HEK293 (cell line): ENCODE measurements at regions not wholly inside any gene's neighbourhood (a gene's known extent, or its start where the extent isn't known, plus 50 kb on each side); places are given as distances from the start of the nearest gene placed in this dataset.

Experiments
- CTCF ChIA-PET: fragments of 350-600 bp; formaldehyde crosslinking; extraction: SDS; loops from one replicate; lab custom pipeline; 2021; ENCODE audit warnings: antibody characterized with exemption; lab: Yijun Ruan, JAX
- POLR2A ChIA-PET: fragments of 300-600 bp; formaldehyde crosslinking; extraction: SDS; loops from one replicate; lab custom pipeline; 2020; ENCODE audit warnings: antibody characterized with exemption, inconsistent platforms; lab: Yijun Ruan, JAX
- H3K27ac ChIP-seq: fragments of 200-500 bp; sonication (Bioruptor generic); 2 replicates; pipeline ENCODE4 v1.5.1; 2014; ENCODE audit warnings: low read depth, low read length, control low read depth, inconsistent platforms; ENCODE audit errors: extremely low read depth
- H3K36me3 ChIP-seq, 2 experiments: fragments of 200-500 bp in 1 of 2; sonication (Bioruptor generic) in 1 of 2; 1 replicate in 1 of 2; 2 replicates in 1 of 2; pipeline ENCODE4 v1.5.1; 2014 to 2017; ENCODE audit warnings: inconsistent platforms in 2 of 2, low read length in 2 of 2; ENCODE audit not compliant: control insufficient read depth in 2 of 2, insufficient read depth in 1 of 2
- H3K4me1 ChIP-seq: fragments of 200-500 bp; sonication (Bioruptor generic); 2 replicates; pipeline ENCODE4 v1.5.1; 2014; ENCODE audit warnings: mild to moderate bottlenecking, low read length, inconsistent platforms; ENCODE audit not compliant: control insufficient read depth, insufficient read depth
- H3K4me3 ChIP-seq: 2 replicates; pipeline ENCODE4 v1.5.1; 2011; ENCODE audit warnings: low read depth, mild to moderate bottlenecking, control low read depth, low read length, moderate library complexity
- H3K9me3 ChIP-seq: fragments of 200-500 bp; sonication (Bioruptor generic); 2 replicates; pipeline ENCODE4 v1.5.1; 2014; ENCODE audit warnings: low read depth, low read length, inconsistent platforms; ENCODE audit not compliant: control insufficient read depth, insufficient read depth
- BCL11A ChIP-seq: fragments of 450-650 bp; formaldehyde crosslinking; IDR thresholded peaks from 2 replicates; pipeline ENCODE4 v1.5.1; 2016; ENCODE audit warnings: low read depth, missing biosample characterization, missing genetic modification characterization
- HIC1 ChIP-seq: fragments of 450-650 bp; formaldehyde crosslinking; IDR thresholded peaks from 2 replicates; pipeline ENCODE4 v1.5.1; 2016; ENCODE audit warnings: missing biosample characterization, missing genetic modification characterization
- INSM2 ChIP-seq: fragments of 450-650 bp; formaldehyde crosslinking; IDR thresholded peaks from 2 replicates; pipeline ENCODE4 v1.5.1; 2016; ENCODE audit warnings: missing biosample characterization, missing genetic modification characterization
- OVOL3 ChIP-seq: fragments of 450-650 bp; formaldehyde crosslinking; IDR thresholded peaks from 2 replicates; pipeline ENCODE4 v1.5.1; 2016; ENCODE audit warnings: missing biosample characterization, missing genetic modification characterization
- PRDM10 ChIP-seq: fragments of 450-650 bp; formaldehyde crosslinking; IDR thresholded peaks from 2 replicates; pipeline ENCODE4 v1.5.1; 2016; ENCODE audit warnings: missing biosample characterization, missing genetic modification characterization
- PRDM4 ChIP-seq: fragments of 450-650 bp; formaldehyde crosslinking; IDR thresholded peaks from 2 replicates; pipeline ENCODE4 v1.5.1; 2017; ENCODE audit warnings: missing biosample characterization, missing genetic modification characterization
- RBAK ChIP-seq: fragments of 450-650 bp; formaldehyde crosslinking; IDR thresholded peaks from 2 replicates; pipeline ENCODE4 v1.5.1; 2016; ENCODE audit warnings: missing biosample characterization, missing genetic modification characterization
- TSHZ1 ChIP-seq: fragments of 450-650 bp; formaldehyde crosslinking; IDR thresholded peaks from 2 replicates; pipeline ENCODE4 v1.5.1; 2016; ENCODE audit warnings: missing biosample characterization, missing genetic modification characterization, borderline replicate concordance
- YY1 ChIP-seq: fragments of 450-650 bp; formaldehyde crosslinking; IDR thresholded peaks from 2 replicates; pipeline ENCODE4 v1.5.1; 2018; ENCODE audit warnings: missing biosample characterization, missing genetic modification characterization
- YY2 ChIP-seq: fragments of 450-650 bp; formaldehyde crosslinking; IDR thresholded peaks from 2 replicates; pipeline ENCODE4 v1.5.1; 2016; ENCODE audit warnings: missing biosample characterization, missing genetic modification characterization
- ZEB2 ChIP-seq: fragments of 450-650 bp; formaldehyde crosslinking; IDR thresholded peaks from 2 replicates; pipeline ENCODE4 v1.5.1; 2016; ENCODE audit warnings: missing biosample characterization, missing genetic modification characterization
- ZFHX2 ChIP-seq: fragments of 450-650 bp; formaldehyde crosslinking; conservative IDR thresholded peaks from 2 replicates; pipeline ENCODE4 v1.5.1; 2016; ENCODE audit warnings: missing biosample characterization, missing genetic modification characterization
- ZNF19 ChIP-seq: fragments of 450-650 bp; formaldehyde crosslinking; IDR thresholded peaks from 2 replicates; pipeline ENCODE4; 2016; ENCODE audit warnings: missing biosample characterization, missing genetic modification characterization, low read depth
- ZNF280D ChIP-seq: fragments of 450-650 bp; formaldehyde crosslinking; IDR thresholded peaks from 2 replicates; pipeline ENCODE4 v1.5.1; 2016; ENCODE audit warnings: missing biosample characterization, missing genetic modification characterization
- ZNF391 ChIP-seq: fragments of 450-650 bp; formaldehyde crosslinking; IDR thresholded peaks from 2 replicates; pipeline ENCODE4 v1.5.1; 2016; ENCODE audit warnings: low read depth, missing biosample characterization, missing genetic modification characterization, borderline replicate concordance
- ZNF394 ChIP-seq: fragments of 450-650 bp; formaldehyde crosslinking; IDR thresholded peaks from 2 replicates; pipeline ENCODE4 v1.5.1; 2016; ENCODE audit warnings: missing biosample characterization, missing genetic modification characterization, mild to moderate bottlenecking, moderate library complexity, borderline replicate concordance
- ZNF529 ChIP-seq: fragments of 450-650 bp; formaldehyde crosslinking; IDR thresholded peaks from 2 replicates; pipeline ENCODE4 v1.5.1; 2017; ENCODE audit warnings: missing genetic modification characterization, missing biosample characterization; ENCODE audit not compliant: insufficient replicate concordance
- ZSCAN16 ChIP-seq: fragments of 450-650 bp; formaldehyde crosslinking; IDR thresholded peaks from 2 replicates; pipeline ENCODE4 v1.5.1; 2016; ENCODE audit warnings: missing biosample characterization, missing genetic modification characterization

- ChIA-PET POLR2A (no interaction called here), CTCF (interaction anchor here (0.8 kb wide), 1 partner anchor 13 kb away, joined by 3 read pairs; no protein-coding TSS in a partner anchor)
- H3K4me3 ChIP-seq = no peak overlapping the region
- H3K27ac ChIP-seq = no peak overlapping the region
- no peaks in the 10 kb centered on the region for H3K9me3 ChIP-seq
- H3K36me3 ChIP-seq = no peaks in the 10 kb centered on the region
- H3K4me1 ChIP-seq = no peaks in the 10 kb centered on the region
- TF ChIP-seq YY2 (no peak), RBAK (tag by site-specific recombination) (no peak), BCL11A (tag by site-specific recombination) (no peak), ZNF394 (tag by site-specific recombination) (no peak), ZNF280D (tag by site-specific recombination) (no peak), ZNF19 (tag by site-specific recombination) (no peak), ZFHX2 (tag by site-specific recombination) (no peak), HIC1 (tag by site-specific recombination) (no peak)
- TF ChIP-seq, all 188 proteins: peak for 0
These were observed 581.3 kb downstream of the TMEM121 start for GRCh38 chr14:106107703-106108102.

GRCh38 chr14:106109337-106109736 is 583.0 kb downstream of the TMEM121 start:
- no peak overlapping the region for H3K4me3 ChIP-seq
- H3K36me3 ChIP-seq = no peaks in the 10 kb centered on the region
- ChIA-PET CTCF (interaction anchor here (1.7 kb wide), 1 partner anchor 14 kb away, joined by 6 read pairs; no protein-coding TSS in a partner anchor), POLR2A (no interaction called here)
- H3K9me3 ChIP-seq = no peaks in the 10 kb centered on the region
- no peak overlapping the region for H3K27ac ChIP-seq
- H3K4me1 ChIP-seq = no peaks in the 10 kb centered on the region
- no peak for TF ChIP-seq ZNF391 (tag by site-specific recombination)
- TF ChIP-seq TSHZ1 = no peak
- TF ChIP-seq INSM2 (tag by site-specific recombination) = no peak
- no peak for TF ChIP-seq YY1 (tag by site-specific recombination)
- TF ChIP-seq OVOL3 = no peak
- TF ChIP-seq ZSCAN16 (tag by site-specific recombination) = no peak
- TF ChIP-seq ZNF529 (tag by site-specific recombination) = no peak
- TF ChIP-seq PRDM4 (tag by site-specific recombination) = no peak
- TF ChIP-seq PRDM10 (tag by site-specific recombination) = no peak
- no peak for TF ChIP-seq ZEB2 (tag by site-specific recombination)
